ENCODE measurements at regions not wholly inside any gene's neighbourhood (a gene's known extent, or its start where the extent isn't known, plus 50 kb on each side); places are given as distances from the start of the nearest gene placed in this dataset.

DNA sequence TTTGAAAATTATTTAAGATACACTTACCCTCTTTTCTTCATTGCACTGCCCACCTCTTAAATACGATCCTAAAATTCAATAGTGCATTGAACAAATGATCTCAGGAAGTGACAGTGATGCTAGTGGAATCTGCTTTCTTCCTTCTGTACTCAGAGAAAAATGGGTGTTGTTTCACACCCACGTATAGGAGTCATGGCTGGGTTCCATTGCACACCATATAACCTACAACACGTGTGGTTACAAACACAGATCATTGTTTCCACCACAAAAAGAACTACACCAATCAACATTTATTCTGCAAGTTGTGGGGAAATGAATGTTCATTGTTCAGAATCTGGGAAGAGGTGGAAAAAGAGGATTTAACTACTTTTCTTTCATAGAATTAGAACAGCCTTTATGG is 275.9 kb downstream of the MAN2A1 start:
- DNase-seq = no peak
- no peak overlapping the region for H3K27ac ChIP-seq
- H3K36me3 ChIP-seq (replicated peaks in 1 of 2; ENCODE audit: insufficient read depth in 1 of 2, low read depth in 2 of 2) = no peaks in the 10 kb centered on the region
- H3K4me3 ChIP-seq = no peak overlapping the region
- no peak for ATAC-seq
- 50 to 51% methylated on average over 3 of the region's 3 CpGs for WGBS, 2 donors
- TF ChIP-seq POLR2A (IDR thresholded peaks at IDR 0.05) (no peak), CTCF (IDR thresholded peaks at IDR 0.05) (no peak)
- no peaks in the 10 kb centered on the region for H3K4me1 ChIP-seq
- H3K27me3 ChIP-seq = no peaks in the 10 kb centered on the region
- intact Hi-C loops (cut with DNase I) = no loop called here
- H3K9me3 ChIP-seq = no peaks in the 10 kb centered on the region

DNA sequence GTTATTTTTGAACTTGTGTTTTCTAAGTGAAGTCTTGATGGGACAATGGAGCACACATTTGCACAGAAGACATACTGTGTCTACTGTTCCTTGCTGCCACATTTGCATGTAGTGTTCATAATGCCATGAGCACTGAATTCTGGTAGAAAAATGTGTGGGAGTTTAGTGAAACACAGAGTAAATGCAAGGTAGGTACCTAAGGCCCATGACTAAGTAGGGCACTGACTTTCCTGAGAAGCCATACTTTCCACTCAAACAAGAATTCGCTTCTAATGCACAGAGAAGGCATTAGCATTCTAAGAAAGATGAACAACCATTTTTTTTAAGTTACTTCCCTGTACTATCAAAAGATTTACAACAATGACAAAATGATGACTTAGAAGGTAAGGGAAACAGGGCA is 282.2 kb downstream of the MAN2A1 start:
- no peaks in the 10 kb centered on the region for H3K36me3 ChIP-seq (replicated peaks in 1 of 2; ENCODE audit: insufficient read depth in 1 of 2, low read depth in 2 of 2)
- H3K4me1 ChIP-seq = no peaks in the 10 kb centered on the region
- no peak for DNase-seq
- intact Hi-C loops (cut with DNase I) = no loop called here
- TF ChIP-seq POLR2A (IDR thresholded peaks at IDR 0.05) = no peak
- no peak for TF ChIP-seq CTCF (IDR thresholded peaks at IDR 0.05)
- H3K27me3 ChIP-seq = no peaks in the 10 kb centered on the region
- H3K4me3 ChIP-seq = no peak overlapping the region
- no peak for ATAC-seq
- H3K27ac ChIP-seq = no peak overlapping the region
- WGBS, 2 donors = 81 to 83% methylated on average over 1 of the region's 1 CpG
- no peaks in the 10 kb centered on the region for H3K9me3 ChIP-seq

GRCh38 chr5:109981979-109982378 is 292.3 kb downstream of the MAN2A1 start:
- H3K27me3 ChIP-seq = no peaks in the 10 kb centered on the region
- DNase-seq (no peak), ATAC-seq (no peak)
- TF ChIP-seq CTCF (IDR thresholded peaks at IDR 0.05) (no peak), POLR2A (IDR thresholded peaks at IDR 0.05) (no peak)
- H3K9me3 ChIP-seq = no peaks in the 10 kb centered on the region
- H3K4me3 ChIP-seq = no peak overlapping the region
- H3K27ac ChIP-seq = no peak overlapping the region
- intact Hi-C loops (cut with DNase I) = no loop called here
- no peaks in the 10 kb centered on the region for H3K4me1 ChIP-seq
- H3K36me3 ChIP-seq (replicated peaks in 1 of 2; ENCODE audit: insufficient read depth in 1 of 2, low read depth in 2 of 2) = no peaks in the 10 kb centered on the region

- Histone ChIP-seq H3K27me3 (no peaks in the 10 kb centered on the region), H3K27ac (no peak overlapping the region), H3K4me3 (no peak overlapping the region), H3K36me3 (replicated peaks in 1 of 2; ENCODE audit: insufficient read depth in 1 of 2, low read depth in 2 of 2) (no peaks in the 10 kb centered on the region), H3K9me3 (no peaks in the 10 kb centered on the region), H3K4me1 (peaks cover 7% of the 10 kb centered on the region)
- WGBS, 2 donors = 78 to 82% methylated on average over 3 of the region's 3 CpGs
- DNase-seq = no peak
- no peak for ATAC-seq
- TF ChIP-seq POLR2A (IDR thresholded peaks at IDR 0.05) (no peak), CTCF (IDR thresholded peaks at IDR 0.05) (no peak)
- intact Hi-C loops (cut with DNase I) = no loop called here
These were observed 293.3 kb downstream of the MAN2A1 start for GRCh38 chr5:109982966-109983534.

- 66 to 77% methylated on average over 2 of the region's 2 CpGs for WGBS, 2 donors
- no peak for ATAC-seq
- H3K4me3 ChIP-seq = no peak overlapping the region
- no peak overlapping the region for H3K27ac ChIP-seq
- H3K36me3 ChIP-seq (replicated peaks in 1 of 2; ENCODE audit: insufficient read depth in 1 of 2, low read depth in 2 of 2) = no peaks in the 10 kb centered on the region
- H3K27me3 ChIP-seq = no peaks in the 10 kb centered on the region
- H3K4me1 ChIP-seq = peaks cover 10% of the 10 kb centered on the region
- intact Hi-C loops (cut with DNase I) = no loop called here
- H3K9me3 ChIP-seq = no peaks in the 10 kb centered on the region
- DNase-seq = no peak
- TF ChIP-seq CTCF (IDR thresholded peaks at IDR 0.05) (no peak), POLR2A (IDR thresholded peaks at IDR 0.05) (no peak)
These were observed 297.0 kb downstream of the MAN2A1 start for GRCh38 chr5:109986726-109987125.
